HUES6 (cell line): ENCODE measurements at regions not wholly inside any gene's neighbourhood (a gene's known extent, or its start where the extent isn't known, plus 50 kb on each side); places are given as distances from the start of the nearest gene placed in this dataset.

Source experiments
- H3K27ac ChIP-seq: 2 replicates; pipeline ENCODE4 v1.7.0; 2013; ENCODE audit warnings: low read depth, mild to moderate bottlenecking, low read length, inconsistent platforms
- H3K27me3 ChIP-seq: 2 replicates; pipeline ENCODE4 v1.6.1; 2013; ENCODE audit warnings: low read length; ENCODE audit not compliant: control insufficient read depth, insufficient read depth
- H3K36me3 ChIP-seq: 2 replicates; pipeline ENCODE4 v1.6.1; 2013; ENCODE audit warnings: low read length; ENCODE audit not compliant: control insufficient read depth, insufficient read depth
- H3K4me1 ChIP-seq: 2 replicates; pipeline ENCODE4 v1.6.1; 2013; ENCODE audit warnings: low read length; ENCODE audit not compliant: control insufficient read depth, insufficient read depth
- H3K4me3 ChIP-seq: 2 replicates; pipeline ENCODE4 v1.5.1; 2013; ENCODE audit warnings: low read depth, low read length
- H3K9ac ChIP-seq: one replicate; pipeline ENCODE4 v1.6.1; 2013; ENCODE audit warnings: mild to moderate bottlenecking, low read length
- H3K9me3 ChIP-seq: 2 replicates; pipeline ENCODE4 v1.6.1; 2013; ENCODE audit warnings: low read depth, low read length; ENCODE audit not compliant: control insufficient read depth, insufficient read depth

DNA sequence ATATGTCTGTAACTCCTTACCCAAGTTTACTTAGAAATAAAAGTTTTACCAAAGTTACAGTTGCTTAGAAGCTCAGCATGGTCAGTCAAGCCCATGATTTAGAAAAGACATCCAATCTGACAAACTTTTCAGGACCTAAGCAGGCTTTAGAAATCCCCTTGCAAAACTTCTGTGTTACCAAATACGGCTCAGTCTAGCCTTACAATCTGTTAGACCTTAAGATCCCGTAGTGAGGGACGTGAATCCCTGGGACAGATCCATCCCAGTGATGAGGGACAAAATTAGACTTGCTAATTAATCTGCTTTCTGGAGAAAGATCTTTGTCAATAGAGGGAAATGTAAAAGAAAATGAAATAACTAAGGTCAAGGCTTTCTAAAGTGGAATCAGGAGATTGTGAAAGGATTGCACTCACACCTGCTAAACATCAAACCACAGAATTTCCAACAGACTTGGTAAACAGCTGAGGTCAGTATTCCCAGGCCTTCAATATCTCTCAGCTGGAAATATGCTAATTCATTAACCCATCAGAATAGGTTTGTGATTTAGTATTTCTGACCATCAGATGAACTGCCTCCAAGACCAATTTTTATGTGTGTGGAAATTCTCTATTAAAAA lies 375.3 kb downstream of the DUSP10 start:
- Histone ChIP-seq H3K9me3 (0 out of 2 replicates have a peak, but pooled peaks cover 4% of the 10 kb centered on the region), H3K27me3 (no peaks in the 10 kb centered on the region), H3K4me1 (0 out of 2 replicates have a peak, but pooled peaks cover 2% of the 10 kb centered on the region), H3K4me3 (no peak overlapping the region), H3K36me3 (no peaks in the 10 kb centered on the region), H3K27ac (no peak overlapping the region), H3K9ac (no peak overlapping the region)

DNA sequence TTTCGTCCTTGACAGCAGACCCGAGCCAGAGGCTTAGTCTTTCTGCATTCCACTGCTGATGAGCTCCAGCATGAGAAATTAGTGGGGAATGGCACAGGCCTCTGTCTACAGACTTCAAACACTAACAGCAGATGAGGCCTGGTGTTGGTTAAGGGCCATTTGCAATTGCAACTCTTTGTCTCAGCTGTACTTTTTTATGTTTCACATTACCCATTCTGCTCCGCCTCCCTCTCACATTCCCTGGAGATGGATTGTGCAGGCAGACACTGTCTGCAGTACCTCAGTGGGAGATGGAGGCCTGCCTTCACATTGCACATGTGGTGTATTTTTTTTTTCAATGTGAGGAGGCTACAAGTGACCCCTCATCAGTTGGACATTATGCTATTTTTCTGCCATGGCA lies 370.2 kb downstream of the DUSP10 start:
- Histone ChIP-seq H3K4me1 (no peaks in the 10 kb centered on the region), H3K36me3 (no peaks in the 10 kb centered on the region), H3K4me3 (no peak overlapping the region), H3K27ac (no peak overlapping the region), H3K27me3 (no peaks in the 10 kb centered on the region), H3K9ac (no peak overlapping the region), H3K9me3 (0 out of 2 replicates have a peak, but pooled peaks cover 4% of the 10 kb centered on the region)

DNA sequence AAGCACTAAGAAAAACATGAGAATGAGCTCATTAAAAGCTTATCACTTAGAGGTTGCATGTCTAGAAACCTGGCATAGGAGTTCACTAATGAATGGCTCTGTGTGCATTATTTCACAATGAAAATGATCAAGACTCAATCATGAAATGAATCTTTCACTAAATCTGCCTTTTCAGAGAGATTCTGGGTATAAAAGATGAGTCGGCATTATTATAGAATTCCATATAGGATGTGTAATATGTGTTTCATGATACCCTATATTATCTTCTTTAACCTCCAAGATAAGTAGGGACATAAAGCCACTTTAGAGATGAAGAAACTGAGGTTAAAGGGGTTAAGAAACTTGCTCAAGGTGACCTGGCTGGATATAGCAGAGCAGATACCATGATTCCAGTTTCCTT lies 368.1 kb downstream of the DUSP10 start:
- H3K27ac ChIP-seq = no peak overlapping the region
- no peaks in the 10 kb centered on the region for H3K27me3 ChIP-seq
- H3K9ac ChIP-seq = no peak overlapping the region
- no peaks in the 10 kb centered on the region for H3K9me3 ChIP-seq
- H3K4me3 ChIP-seq = no peak overlapping the region
- no peaks in the 10 kb centered on the region for H3K36me3 ChIP-seq
- H3K4me1 ChIP-seq = no peaks in the 10 kb centered on the region

DNA sequence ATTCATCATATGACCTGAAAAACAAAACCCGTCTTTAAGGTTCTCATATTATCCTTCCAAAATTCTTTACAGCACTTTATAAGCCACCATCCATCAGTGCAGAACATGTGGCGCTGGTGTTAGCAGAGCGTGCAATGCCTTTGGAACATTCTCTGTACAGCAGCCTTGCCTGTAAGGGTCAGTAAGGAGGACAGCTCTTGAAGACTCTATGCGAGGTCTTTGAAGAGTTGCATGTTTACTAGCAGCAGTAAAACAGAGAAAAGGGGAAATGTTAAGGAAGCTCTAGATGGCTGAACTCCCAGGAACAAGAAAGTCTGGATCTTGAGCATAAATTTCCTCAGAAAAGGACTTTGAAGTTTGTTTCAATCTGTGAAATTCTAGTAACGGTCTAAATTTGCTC lies 365.6 kb downstream of the DUSP10 start:
- no peak overlapping the region for H3K9ac ChIP-seq
- no peaks in the 10 kb centered on the region for H3K27me3 ChIP-seq
- H3K36me3 ChIP-seq = no peaks in the 10 kb centered on the region
- no peaks in the 10 kb centered on the region for H3K9me3 ChIP-seq
- H3K4me1 ChIP-seq = no peaks in the 10 kb centered on the region; the same call in 1 of the 2 replicates
- H3K4me3 ChIP-seq = no peak overlapping the region
- no peak overlapping the region for H3K27ac ChIP-seq

DNA sequence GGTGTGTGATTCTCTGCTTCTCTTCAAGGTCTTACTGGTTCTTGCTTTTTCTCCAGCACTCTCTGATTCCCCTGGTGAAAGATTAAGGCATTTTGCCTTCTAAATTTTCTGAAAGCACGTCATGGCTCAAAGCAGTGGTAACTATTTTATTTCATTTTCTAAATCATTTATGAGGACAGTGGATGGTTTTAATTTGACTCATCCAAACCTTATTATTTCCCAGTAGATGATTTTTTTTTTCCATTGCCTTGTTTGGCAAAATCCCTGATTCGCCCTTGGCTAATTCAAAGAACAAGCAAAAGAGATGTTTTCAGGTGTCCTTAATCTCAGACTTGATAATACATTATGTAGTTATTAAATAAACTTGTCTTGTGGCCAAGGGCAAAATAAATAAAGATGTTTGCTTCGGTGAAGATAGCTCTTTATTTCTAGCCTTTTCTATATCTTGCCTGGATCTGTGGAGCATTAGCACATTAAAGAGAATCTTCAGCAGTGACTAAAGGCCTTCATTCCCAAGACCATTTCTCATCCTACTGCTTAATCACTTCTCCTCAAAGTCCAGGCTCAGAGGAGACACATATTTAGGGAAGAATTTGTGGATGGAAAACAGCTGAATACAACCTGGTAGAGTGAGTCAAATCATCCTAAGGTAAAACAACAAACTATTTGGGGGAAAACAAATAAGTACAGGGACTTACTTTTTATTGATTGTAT lies 359.8 kb downstream of the DUSP10 start:
- no peaks in the 10 kb centered on the region for H3K36me3 ChIP-seq
- H3K9ac ChIP-seq = no peak overlapping the region
- H3K9me3 ChIP-seq = no peaks in the 10 kb centered on the region
- no peak overlapping the region for H3K27ac ChIP-seq
- H3K4me3 ChIP-seq = no peak overlapping the region
- H3K27me3 ChIP-seq = no peaks in the 10 kb centered on the region
- H3K4me1 ChIP-seq = peaks cover 9% of the 10 kb centered on the region

DNA sequence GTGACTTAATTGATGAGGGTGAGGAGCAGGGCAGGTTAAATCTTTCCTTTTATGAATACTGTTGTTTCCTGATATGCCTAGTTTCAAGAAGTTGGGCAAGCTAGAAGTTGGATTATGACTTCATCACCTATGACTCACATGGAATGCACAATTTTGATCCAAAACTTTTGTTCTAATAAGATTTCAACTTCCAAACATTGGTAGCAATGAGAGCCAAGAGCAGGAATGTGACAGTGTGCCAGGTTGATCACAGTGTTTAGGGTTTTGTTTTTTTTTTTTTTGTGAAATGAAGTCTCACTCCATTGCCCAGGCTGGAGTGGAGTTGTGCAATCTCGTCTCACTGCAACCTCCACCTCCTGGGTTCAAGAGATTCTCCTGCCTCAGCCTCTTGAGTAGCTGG lies 349.4 kb downstream of the DUSP10 start:
- Histone ChIP-seq H3K36me3 (no peaks in the 10 kb centered on the region), H3K27ac (no peak overlapping the region), H3K4me3 (no peak overlapping the region), H3K9me3 (peaks cover 24% of the 10 kb centered on the region), H3K9ac (no peak overlapping the region), H3K27me3 (no peaks in the 10 kb centered on the region), H3K4me1 (no peaks in the 10 kb centered on the region)

DNA sequence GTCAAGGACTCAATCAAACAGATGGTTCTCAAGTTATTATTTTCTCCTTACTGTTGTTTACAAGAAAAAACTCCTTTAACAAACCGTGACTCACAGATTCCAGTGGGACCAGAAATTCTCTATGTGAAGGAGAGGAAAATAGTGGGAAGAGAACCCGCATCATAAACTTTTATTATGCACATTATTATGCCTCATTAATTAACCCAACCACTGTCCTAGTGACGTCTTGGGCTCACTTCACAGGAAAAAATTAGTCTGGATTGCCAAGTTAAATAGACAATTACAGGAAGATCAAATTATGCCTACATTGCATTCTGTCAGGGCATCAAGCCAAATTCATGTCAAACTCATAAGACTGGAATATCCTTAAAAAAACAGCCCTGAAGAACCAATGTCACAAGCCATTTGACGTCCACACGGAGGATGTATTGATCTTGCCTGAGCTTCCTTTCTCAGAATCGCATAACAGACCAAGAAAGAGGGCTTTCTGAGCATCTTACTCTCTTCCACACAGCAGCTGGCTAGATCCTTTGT lies 347.8 kb downstream of the DUSP10 start:
- Histone ChIP-seq H3K36me3 (no peaks in the 10 kb centered on the region), H3K4me1 (no peaks in the 10 kb centered on the region), H3K9ac (no peak overlapping the region), H3K4me3 (no peak overlapping the region), H3K9me3 (peaks cover 17% of the 10 kb centered on the region), H3K27me3 (no peaks in the 10 kb centered on the region), H3K27ac (no peak overlapping the region)

DNA sequence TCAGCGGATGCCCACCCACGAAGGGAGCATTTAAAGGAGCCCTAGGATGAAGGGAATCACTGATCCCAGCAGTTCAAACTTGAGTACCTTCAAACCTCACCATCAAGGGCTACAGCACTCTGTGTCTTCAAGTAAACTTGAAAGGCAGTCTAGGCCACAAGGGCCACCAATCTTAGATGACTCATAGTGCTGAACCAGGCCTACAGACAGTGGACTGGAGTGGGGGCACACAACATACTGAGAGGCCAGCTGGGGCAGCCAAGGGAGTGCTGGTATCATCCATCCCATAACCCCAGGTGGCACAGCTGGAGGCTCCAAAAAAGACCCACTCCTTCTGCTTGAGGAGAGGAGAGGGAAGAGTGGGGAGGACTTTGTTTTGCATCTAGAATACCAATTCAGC lies 345.4 kb downstream of the DUSP10 start:
- Histone ChIP-seq H3K9me3 (peaks cover 2% of the 10 kb centered on the region; the same call in 1 of the 2 replicates), H3K4me1 (no peaks in the 10 kb centered on the region), H3K36me3 (no peaks in the 10 kb centered on the region), H3K9ac (no peak overlapping the region), H3K27ac (no peak overlapping the region), H3K27me3 (no peaks in the 10 kb centered on the region), H3K4me3 (no peak overlapping the region)

DNA sequence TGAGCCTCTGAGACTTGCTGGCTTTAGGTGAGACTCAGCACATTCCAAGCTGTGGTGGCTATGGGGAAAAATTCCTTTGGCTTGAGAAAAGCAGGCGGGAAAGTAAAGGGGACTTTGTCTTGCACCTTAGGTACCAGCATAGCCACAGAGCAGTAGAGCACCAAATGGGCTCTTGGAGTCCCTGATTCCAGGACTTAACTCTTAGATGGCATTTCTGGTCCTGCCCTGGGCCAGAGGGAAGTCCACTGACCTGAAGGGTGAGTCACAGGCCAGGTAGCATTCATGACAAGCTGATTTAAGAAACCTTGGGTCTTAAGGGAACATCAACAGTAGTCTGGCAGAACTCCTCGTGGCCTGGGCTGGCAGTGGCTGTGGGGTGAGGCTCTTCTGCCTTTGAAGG lies 344.7 kb downstream of the DUSP10 start:
- H3K27ac ChIP-seq = no peak overlapping the region
- H3K9me3 ChIP-seq = peaks cover 2% of the 10 kb centered on the region; the same call in 1 of the 2 replicates
- H3K4me3 ChIP-seq = no peak overlapping the region
- H3K4me1 ChIP-seq = no peaks in the 10 kb centered on the region
- H3K36me3 ChIP-seq = no peaks in the 10 kb centered on the region
- H3K27me3 ChIP-seq = no peaks in the 10 kb centered on the region
- no peak overlapping the region for H3K9ac ChIP-seq

DNA sequence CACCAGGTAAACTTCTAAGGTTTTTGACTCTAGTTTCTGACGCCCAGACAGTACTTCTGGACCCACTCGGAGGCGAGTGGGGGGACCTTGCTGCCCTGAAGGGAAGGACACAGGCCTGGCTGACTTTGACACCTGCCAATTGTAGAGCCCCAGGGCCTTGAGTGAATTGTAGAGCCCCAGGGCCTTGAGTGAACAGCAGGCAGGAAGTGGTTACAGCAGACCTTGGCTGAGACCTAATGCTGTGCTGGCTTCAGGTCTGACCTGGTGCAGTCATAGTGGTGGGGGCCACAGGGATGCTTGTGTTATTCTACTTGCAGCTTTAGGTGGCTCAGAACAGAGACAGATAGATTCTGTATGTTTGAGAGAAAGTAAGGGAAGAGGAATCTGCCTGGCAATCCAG lies 344.3 kb downstream of the DUSP10 start:
- H3K9ac ChIP-seq = no peak overlapping the region
- no peaks in the 10 kb centered on the region for H3K27me3 ChIP-seq

DNA sequence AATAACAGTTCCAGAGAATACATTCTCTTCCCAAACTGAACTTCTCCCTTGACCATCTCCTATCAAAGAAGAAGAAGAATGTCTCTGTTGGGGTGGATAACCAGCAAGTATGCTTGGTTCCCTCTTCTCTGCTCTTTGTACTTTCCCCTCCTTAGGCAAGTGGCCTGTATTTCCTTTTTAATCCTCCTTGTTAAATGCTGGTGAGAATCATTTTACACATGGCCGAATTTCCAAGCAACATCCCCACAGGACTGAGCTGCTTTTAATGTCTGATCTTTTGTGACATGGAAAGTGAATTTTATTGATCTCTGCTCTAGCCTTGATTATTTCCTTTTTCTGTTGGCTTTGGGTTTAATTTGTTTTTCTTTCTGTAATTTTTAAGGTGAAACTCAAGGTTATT lies 336.7 kb downstream of the DUSP10 start:
- no peaks in the 10 kb centered on the region for H3K9me3 ChIP-seq

More for the DNA sequence above, 344.3 kb downstream of the DUSP10 start:
- no peak overlapping the region for H3K27ac ChIP-seq
- no peak overlapping the region for H3K4me3 ChIP-seq
- peaks cover 2% of the 10 kb centered on the region; the same call in 1 of the 2 replicates for H3K9me3 ChIP-seq
- H3K36me3 ChIP-seq = no peaks in the 10 kb centered on the region
- H3K4me1 ChIP-seq = no peaks in the 10 kb centered on the region

More for the DNA sequence above, 336.7 kb downstream of the DUSP10 start:
- Histone ChIP-seq H3K4me1 (peaks cover 4% of the 10 kb centered on the region; the same call in 1 of the 2 replicates), H3K36me3 (no peaks in the 10 kb centered on the region), H3K9ac (no peak overlapping the region), H3K27ac (no peak overlapping the region), H3K4me3 (no peak overlapping the region), H3K27me3 (no peaks in the 10 kb centered on the region)
